CD14-positive monocyte (primary cell): ENCODE measurements at regions not wholly inside any gene's neighbourhood (a gene's known extent, or its start where the extent isn't known, plus 50 kb on each side); places are given as distances from the start of the nearest gene placed in this dataset.

Source experiments
- DNase-seq, 3 donors: peaks; one replicate each; pipeline ENCODE4 v3.0.0-alpha.2; 2011 to 2022
- H2AFZ ChIP-seq: 2 replicates; pipeline ENCODE4 v1.6.0; 2012; ENCODE audit warnings: mild to moderate bottlenecking, low read depth, low read length, inconsistent platforms; ENCODE audit not compliant: insufficient read depth, poor library complexity, severe bottlenecking
- H3K27ac ChIP-seq, 2 donors: 1 replicate in 1 of 2; 2 replicates in 1 of 2; pipeline ENCODE4 v1.5.1; 2012 to 2013; ENCODE audit warnings: low read length in 2 of 2, control low read depth in 1 of 2, inconsistent platforms in 1 of 2, low read depth in 1 of 2, mild to moderate bottlenecking in 1 of 2
- H3K27me3 ChIP-seq, 2 donors: one replicate each; pipeline versions ENCODE4 v1.6.0 to v1.6.1; 2011 to 2013; ENCODE audit warnings: low read length in 2 of 2; ENCODE audit not compliant: control insufficient read depth in 2 of 2, insufficient read depth in 2 of 2
- H3K36me3 ChIP-seq, 2 donors: replicated peaks in 1 of 2; 1 replicate in 1 of 2; 2 replicates in 1 of 2; pipeline versions ENCODE4 v1.5.1 to v1.6.1; 2012 to 2013; ENCODE audit warnings: low read length in 2 of 2, control low read depth in 1 of 2, inconsistent platforms in 1 of 2, mild to moderate bottlenecking in 1 of 2; ENCODE audit not compliant: insufficient read depth in 2 of 2, control insufficient read depth in 1 of 2
- H3K4me1 ChIP-seq, 2 donors: 1 replicate in 1 of 2; 2 replicates in 1 of 2; pipeline versions ENCODE4 v1.5.1 to v1.6.1; 2012 to 2013; ENCODE audit warnings: low read length in 2 of 2, control low read depth in 1 of 2, inconsistent platforms in 1 of 2, mild to moderate bottlenecking in 1 of 2, moderate library complexity in 1 of 2; ENCODE audit not compliant: insufficient read depth in 2 of 2, control insufficient read depth in 1 of 2
- H3K4me2 ChIP-seq: replicated peaks from 2 replicates; pipeline ENCODE3; 2012; ENCODE audit warnings: low read length, moderate library complexity, mild to moderate bottlenecking; ENCODE audit not compliant: poor library complexity, severe bottlenecking; ENCODE audit errors: extremely low read depth
- H3K4me3 ChIP-seq, 3 experiments: fragments of 200-600 bp in 1 of 3; sonication (generic) in 1 of 3; replicated peaks in 1 of 3; 1 replicate in 2 of 3; 2 replicates in 1 of 3; pipeline ENCODE4 v1.5.1; 2011 to 2013; ENCODE audit warnings: low read length in 3 of 3, mild to moderate bottlenecking in 3 of 3, control low read depth in 2 of 3, low read depth in 2 of 3, inconsistent platforms in 1 of 3, moderate library complexity in 1 of 3
- H3K79me2 ChIP-seq: 2 replicates; pipeline ENCODE4 v1.6.0; 2012; ENCODE audit warnings: mild to moderate bottlenecking, control low read depth, inconsistent platforms, low read length, moderate library complexity; ENCODE audit not compliant: insufficient read depth
- H3K9ac ChIP-seq: 2 replicates; pipeline ENCODE4 v1.6.0; 2017; ENCODE audit warnings: low read length, mild to moderate bottlenecking; ENCODE audit not compliant: insufficient read depth, poor library complexity, severe bottlenecking
- H3K9me3 ChIP-seq, 2 donors: replicated peaks in 1 of 2; 1 replicate in 1 of 2; 2 replicates in 1 of 2; pipeline versions ENCODE4 v1.5.1 to v1.6.1; 2012 to 2013; ENCODE audit warnings: low read length in 2 of 2, control low read depth in 1 of 2; ENCODE audit not compliant: control insufficient read depth in 1 of 2, insufficient read depth in 1 of 2
- H4K20me1 ChIP-seq: 2 replicates; pipeline ENCODE4 v1.6.0; 2012; ENCODE audit warnings: mild to moderate bottlenecking, low read length, control low read depth, moderate library complexity; ENCODE audit not compliant: insufficient read depth
- H3K27ac Mint-ChIP-seq, 7 donors: one replicate each; pipeline ENCODE4 v1.8.0; 2020; ENCODE audit warnings: mild to moderate bottlenecking in 7 of 7, mixed read lengths in 7 of 7, moderate library complexity in 6 of 7, inconsistent platforms in 2 of 7
- H3K27me3 Mint-ChIP-seq, 3 donors: one replicate each; pipeline ENCODE4 v1.8.0; 2021 to 2022; ENCODE audit warnings: low read depth in 3 of 3, mild to moderate bottlenecking in 3 of 3, mixed read lengths in 3 of 3, moderate library complexity in 3 of 3, inconsistent platforms in 1 of 3
- H3K36me3 Mint-ChIP-seq, 2 donors: one replicate each; pipeline ENCODE4 v1.8.0; 2020; ENCODE audit warnings: mixed read lengths in 2 of 2, inconsistent platforms in 1 of 2, mild to moderate bottlenecking in 1 of 2
- H3K4me1 Mint-ChIP-seq: one replicate; pipeline ENCODE4 v1.8.0; 2020; ENCODE audit warnings: mild to moderate bottlenecking, mixed read lengths
- H3K4me3 Mint-ChIP-seq, 2 donors: one replicate each; pipeline ENCODE4 v1.8.0; 2020; ENCODE audit warnings: mild to moderate bottlenecking in 2 of 2, mixed read lengths in 2 of 2, moderate library complexity in 1 of 2
- H3K9me3 Mint-ChIP-seq, 7 donors: one replicate each; pipeline ENCODE4 v1.8.0; 2020 to 2022; ENCODE audit warnings: mixed read lengths in 7 of 7, mild to moderate bottlenecking in 6 of 7, moderate library complexity in 6 of 7, inconsistent platforms in 2 of 7
- WGBS: methylation state at CpG from one replicate; pipeline ENCODE4 v1.1.5; 2013; ENCODE audit warnings: missing lambda C conversion rate; ENCODE audit not compliant: insufficient coverage; 5-methylcytosine and 5-hydroxymethylcytosine counted together
- intact Hi-C, 2 donors: fragments of 100-400 bp; cut with micrococcal nuclease; formaldehyde crosslinking; loops; one replicate each; pipeline versions ENCODE4 v1.15.0 to v1.15.1; 2023
- TF ChIP-seq, protein P1 (sequence below): fragments of 200-600 bp; IDR thresholded peaks from one replicate; pipeline ENCODE4 v1.8.0; 2022; ENCODE audit warnings: antibody characterized with exemption, mild to moderate bottlenecking

DNA sequence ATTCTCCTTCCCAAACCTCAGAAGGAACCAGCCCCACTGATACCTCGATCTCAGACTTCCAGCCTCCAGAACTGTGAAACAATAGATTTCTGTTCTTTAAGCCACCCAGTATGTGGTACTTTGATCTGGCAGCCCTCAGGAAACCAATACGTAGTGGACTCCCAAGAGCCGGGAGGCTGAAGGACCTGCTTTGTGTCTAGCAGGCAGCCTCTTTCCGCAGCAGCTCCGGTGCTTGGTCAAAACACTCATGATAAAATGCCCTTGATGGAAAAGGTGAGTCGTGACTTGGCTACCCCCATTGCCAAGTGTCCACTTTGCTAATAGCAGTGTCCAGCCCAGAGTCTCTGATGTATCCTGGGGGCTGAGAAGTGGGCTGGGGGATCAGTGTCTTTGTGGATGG lies 158.8 kb upstream of the TMTC4 start:
- Histone ChIP-seq H3K36me3 (no peaks in the 10 kb centered on the region), H3K27ac (no peak overlapping the region), H3K4me2 (no peak overlapping the region), H3K4me1 (no peaks in the 10 kb centered on the region), H3K79me2 (no peaks in the 10 kb centered on the region), H2AFZ (no peak overlapping the region), H3K27me3 (no peaks in the 10 kb centered on the region), H4K20me1 (no peaks in the 10 kb centered on the region), H3K9me3 (peaks cover 0 to 5% of the 10 kb centered on the region in 2 donors), H3K4me3 (no peak overlapping the region), H3K9ac (no peak overlapping the region)
- H3K4me1 Mint-ChIP-seq: no peaks in the 10 kb centered on the region
- no peaks in the 10 kb centered on the region for H3K36me3 Mint-ChIP-seq
- H3K9me3 Mint-ChIP-seq: peaks cover 2 to 23% (median 8%) of the 10 kb centered on the region in 7 donors
- no peak for DNase-seq
- peak overlapping the region in 1 of 7 donors; percentile 11 for H3K27ac Mint-ChIP-seq
- WGBS: 83% methylated on average over 6 of the region's 6 CpGs
- intact Hi-C loops: no loop called here
- no peak overlapping the region for H3K4me3 Mint-ChIP-seq
- TF ChIP-seq, protein P1, sequence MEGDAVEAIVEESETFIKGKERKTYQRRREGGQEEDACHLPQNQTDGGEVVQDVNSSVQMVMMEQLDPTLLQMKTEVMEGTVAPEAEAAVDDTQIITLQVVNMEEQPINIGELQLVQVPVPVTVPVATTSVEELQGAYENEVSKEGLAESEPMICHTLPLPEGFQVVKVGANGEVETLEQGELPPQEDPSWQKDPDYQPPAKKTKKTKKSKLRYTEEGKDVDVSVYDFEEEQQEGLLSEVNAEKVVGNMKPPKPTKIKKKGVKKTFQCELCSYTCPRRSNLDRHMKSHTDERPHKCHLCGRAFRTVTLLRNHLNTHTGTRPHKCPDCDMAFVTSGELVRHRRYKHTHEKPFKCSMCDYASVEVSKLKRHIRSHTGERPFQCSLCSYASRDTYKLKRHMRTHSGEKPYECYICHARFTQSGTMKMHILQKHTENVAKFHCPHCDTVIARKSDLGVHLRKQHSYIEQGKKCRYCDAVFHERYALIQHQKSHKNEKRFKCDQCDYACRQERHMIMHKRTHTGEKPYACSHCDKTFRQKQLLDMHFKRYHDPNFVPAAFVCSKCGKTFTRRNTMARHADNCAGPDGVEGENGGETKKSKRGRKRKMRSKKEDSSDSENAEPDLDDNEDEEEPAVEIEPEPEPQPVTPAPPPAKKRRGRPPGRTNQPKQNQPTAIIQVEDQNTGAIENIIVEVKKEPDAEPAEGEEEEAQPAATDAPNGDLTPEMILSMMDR: no peak
- H3K27me3 Mint-ChIP-seq: peaks cover 0 to 3% (median 3%) of the 10 kb centered on the region in 3 donors

DNA sequence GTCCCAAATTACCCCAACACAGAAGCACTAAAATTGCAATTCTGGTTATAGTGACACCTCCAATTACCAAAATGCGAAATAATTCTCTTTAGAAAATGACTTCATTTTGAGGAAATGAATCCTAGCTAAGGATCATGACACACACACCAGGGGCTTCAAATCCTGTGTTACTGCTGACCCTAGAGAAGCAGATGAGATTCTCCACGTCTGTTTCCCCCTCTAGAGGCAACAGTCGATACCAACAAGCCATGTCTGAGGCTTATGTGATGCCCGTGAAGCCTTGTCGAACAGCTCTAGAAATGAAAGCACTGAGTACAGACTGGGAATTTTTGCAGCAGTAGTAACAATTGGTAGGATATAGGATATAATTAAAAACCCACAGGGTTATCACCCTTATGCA lies 153.6 kb upstream of the TMTC4 start:
- DNase-seq: no peak
- Histone ChIP-seq H3K36me3 (no peaks in the 10 kb centered on the region), H3K4me1 (no peaks in the 10 kb centered on the region), H3K79me2 (no peaks in the 10 kb centered on the region), H3K9me3 (peaks cover 0 to 5% of the 10 kb centered on the region in 2 donors), H2AFZ (no peak overlapping the region), H4K20me1 (no peaks in the 10 kb centered on the region), H3K27ac (no peak overlapping the region), H3K9ac (no peak overlapping the region), H3K4me2 (no peak overlapping the region), H3K4me3 (no peak overlapping the region), H3K27me3 (no peaks in the 10 kb centered on the region)
- H3K27me3 Mint-ChIP-seq: peaks cover 1 to 3% (median 1%) of the 10 kb centered on the region in 3 donors
- WGBS: 100% methylated on average over 1 of the region's 5 CpGs
- H3K36me3 Mint-ChIP-seq: no peaks in the 10 kb centered on the region
- no peaks in the 10 kb centered on the region for H3K4me1 Mint-ChIP-seq
- intact Hi-C loops: no loop called here
- TF ChIP-seq, protein P1: no peak
- H3K4me3 Mint-ChIP-seq: no peak overlapping the region
- H3K27ac Mint-ChIP-seq: no peak overlapping the region
- H3K9me3 Mint-ChIP-seq: peaks cover 0 to 21% (median 8%) of the 10 kb centered on the region in 7 donors
